Upper lobe of right lung (tissue), 1 donor: ENCODE measurements at regions not wholly inside any gene's neighbourhood (a gene's known extent, or its start where the extent isn't known, plus 50 kb on each side); places are given as distances from the start of the nearest gene placed in this dataset.

Experiments
- ATAC-seq: fragments of 200-7000 bp; cut with Tn5 transposase; one replicate; pipeline ENCODE4 v1.9.1; 2020; ENCODE audit warnings: mild to moderate bottlenecking, moderate library complexity
- DNase-seq: peaks from one replicate; pipeline ENCODE4 v3.0.0-alpha.2; 2020
- H3K27ac ChIP-seq: fragments of 200-600 bp; one replicate; pipeline ENCODE4 v1.8.0; 2022
- H3K27me3 ChIP-seq: fragments of 200-600 bp; one replicate; pipeline ENCODE4 v1.8.0; 2022; ENCODE audit warnings: mild to moderate bottlenecking
- H3K36me3 ChIP-seq: fragments of 200-600 bp; one replicate; pipeline ENCODE4 v1.8.0; 2022
- H3K4me1 ChIP-seq: fragments of 200-600 bp; one replicate; pipeline ENCODE4 v1.8.0; 2022
- H3K4me3 ChIP-seq: fragments of 200-600 bp; one replicate; pipeline ENCODE4 v1.8.0; 2022; ENCODE audit warnings: mild to moderate bottlenecking
- H3K9me3 ChIP-seq: fragments of 200-600 bp; one replicate; pipeline ENCODE4 v1.8.0; 2022
- CTCF ChIP-seq: fragments of 200-600 bp; IDR thresholded peaks from one replicate; pipeline ENCODE4 v1.8.0; 2022; ENCODE audit warnings: antibody characterized with exemption
- intact Hi-C: fragments of 100-400 bp; cut with DNase I; formaldehyde crosslinking; loops from one replicate; pipeline ENCODE4 v1.11.0; 2022
- donor health status: DM: no; HTN: yes; CAD: no; lungs with severe emphysema.

- Histone ChIP-seq H3K4me3 (no peak overlapping the region), H3K36me3 (no peaks in the 10 kb centered on the region), H3K27ac (no peak overlapping the region), H3K9me3 (no peaks in the 10 kb centered on the region), H3K4me1 (no peaks in the 10 kb centered on the region), H3K27me3 (no peaks in the 10 kb centered on the region)
- ATAC-seq (no peak), DNase-seq (no peak)
- TF ChIP-seq CTCF, result no peak
- intact Hi-C loops, result no loop called here
Observed at GRCh38 chr4:148883435-148883834, 441.2 kb upstream of the NR3C2 start.

- TF ChIP-seq CTCF, result no peak
- intact Hi-C loops, result no loop called here
- H3K27ac ChIP-seq, result no peak overlapping the region
- H3K36me3 ChIP-seq, result no peaks in the 10 kb centered on the region
- no peaks in the 10 kb centered on the region for H3K9me3 ChIP-seq
- no peak overlapping the region for H3K4me3 ChIP-seq
- H3K27me3 ChIP-seq, result no peaks in the 10 kb centered on the region
- no peaks in the 10 kb centered on the region for H3K4me1 ChIP-seq
- ATAC-seq (no peak), DNase-seq (no peak)
Observed at GRCh38 chr4:148881860-148882643, 439.8 kb upstream of the NR3C2 start.

GRCh38 chr4:148874331-148874730 lies 432.1 kb upstream of the NR3C2 start:
- Histone ChIP-seq H3K4me1 (no peaks in the 10 kb centered on the region), H3K9me3 (no peaks in the 10 kb centered on the region), H3K36me3 (no peaks in the 10 kb centered on the region), H3K27ac (no peak overlapping the region), H3K4me3 (no peak overlapping the region), H3K27me3 (no peaks in the 10 kb centered on the region)
- no peak for DNase-seq
- peak; percentile 54 for ATAC-seq
- intact Hi-C loops, result no loop called here
- no peak for TF ChIP-seq CTCF

GRCh38 chr4:148868191-148868590 lies 426.0 kb upstream of the NR3C2 start:
- Histone ChIP-seq H3K9me3 (no peaks in the 10 kb centered on the region), H3K36me3 (no peaks in the 10 kb centered on the region), H3K4me1 (no peaks in the 10 kb centered on the region), H3K4me3 (no peak overlapping the region), H3K27me3 (no peaks in the 10 kb centered on the region), H3K27ac (no peak overlapping the region)
- no peak for DNase-seq
- intact Hi-C loops, result no loop called here
- ATAC-seq, result no peak
- no peak for TF ChIP-seq CTCF

- no peak overlapping the region for H3K4me3 ChIP-seq
- no peaks in the 10 kb centered on the region for H3K4me1 ChIP-seq
- no peak for ATAC-seq
- TF ChIP-seq CTCF, result no peak
- intact Hi-C loops, result no loop called here
- no peak for DNase-seq
- H3K9me3 ChIP-seq, result no peaks in the 10 kb centered on the region
- H3K27me3 ChIP-seq, result no peaks in the 10 kb centered on the region
- H3K27ac ChIP-seq, result no peak overlapping the region
- H3K36me3 ChIP-seq, result no peaks in the 10 kb centered on the region
Observed at GRCh38 chr4:148866666-148867065, 424.5 kb upstream of the NR3C2 start.
